ENCODE measurements at regions not wholly inside any gene's neighbourhood (a gene's known extent, or its start where the extent isn't known, plus 50 kb on each side); places are given as distances from the start of the nearest gene placed in this dataset.
"Not testable (repeated sequence)": the region's sequence is repeated elsewhere in the genome, so short reads cannot be mapped to it uniquely, and the experiment has no call there.

DNA sequence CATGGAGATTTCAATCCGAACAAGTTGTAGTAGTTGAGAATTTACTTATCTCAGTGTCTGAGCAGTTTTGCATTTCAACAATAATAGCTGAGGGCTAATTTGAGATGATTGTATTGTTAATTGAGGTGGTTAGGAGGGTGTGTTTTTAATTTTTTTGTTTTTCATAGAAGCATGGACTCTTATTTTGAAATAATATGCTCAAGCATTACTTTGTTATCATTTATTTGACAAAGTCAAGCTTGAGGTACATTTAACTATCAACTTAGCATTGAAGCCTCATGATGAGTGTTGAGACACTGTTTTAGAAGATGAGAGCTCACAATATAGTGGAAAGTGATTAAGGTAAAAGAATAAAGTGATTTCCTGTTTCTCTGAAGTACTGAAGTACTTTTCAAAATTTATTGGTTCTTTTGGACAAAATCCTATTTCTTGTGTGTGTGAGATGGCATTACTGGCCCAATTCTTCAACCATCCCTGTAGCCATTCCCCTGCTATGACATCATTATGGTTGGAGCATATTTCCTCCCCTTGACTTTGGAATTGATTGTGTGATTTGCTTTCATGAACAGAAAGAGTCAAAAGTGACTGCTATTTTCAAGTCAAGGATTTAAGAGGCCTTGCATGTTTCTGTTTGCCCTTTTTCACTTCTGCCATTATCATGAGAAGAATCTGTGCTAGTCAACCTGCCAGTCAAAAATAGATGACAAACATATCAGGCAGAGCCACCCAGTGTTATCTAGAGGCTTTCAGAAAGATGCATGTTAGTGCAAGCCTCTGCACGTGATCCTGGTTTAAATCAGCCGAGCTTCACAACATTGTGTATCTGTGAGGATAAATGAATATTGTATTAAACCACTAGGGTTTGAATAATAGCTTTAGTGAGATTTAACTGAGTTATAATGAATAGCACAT, 1112.3 kb upstream of the CITED2 start:
- no peak for DNase-seq

DNA sequence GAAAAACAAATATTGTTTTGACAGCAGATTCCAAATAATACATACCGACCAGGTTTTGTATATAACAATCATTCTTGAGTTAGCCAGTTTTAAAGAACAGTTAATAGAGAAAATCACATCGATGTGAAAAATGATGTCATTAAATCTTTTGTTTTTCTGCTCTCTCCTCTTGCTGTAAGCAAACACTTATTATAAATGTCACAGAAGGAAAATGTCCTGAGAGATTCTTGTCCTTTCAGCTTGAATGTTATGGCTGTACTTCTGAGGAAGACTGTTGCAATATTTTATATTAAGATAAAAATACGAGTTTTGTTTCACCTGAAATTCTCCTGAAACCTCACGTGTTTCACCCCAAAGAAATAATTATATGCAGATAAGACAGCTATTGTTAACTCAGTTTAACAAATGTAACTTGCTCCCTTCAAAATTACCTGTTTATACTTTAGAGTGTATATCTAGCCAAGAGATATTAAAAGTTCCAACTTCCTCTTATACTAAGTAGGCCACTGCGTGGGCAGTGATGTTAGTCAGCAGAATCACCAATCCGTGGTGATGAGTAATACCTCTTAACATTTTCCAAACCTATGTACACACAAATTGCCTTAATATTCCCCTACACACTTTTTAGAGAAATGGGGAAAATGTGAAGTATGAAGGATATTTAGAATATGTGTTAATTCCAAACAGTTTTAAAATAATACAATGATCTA, 1111.4 kb upstream of the CITED2 start:
- DNase-seq, result no peak

- no peak for DNase-seq
Measured at GRCh38 chr6:140480852-140481251, 1106.4 kb upstream of the CITED2 start.

- no peak for DNase-seq
Measured at GRCh38 chr6:140478631-140479030, 1104.2 kb upstream of the CITED2 start.

DNA sequence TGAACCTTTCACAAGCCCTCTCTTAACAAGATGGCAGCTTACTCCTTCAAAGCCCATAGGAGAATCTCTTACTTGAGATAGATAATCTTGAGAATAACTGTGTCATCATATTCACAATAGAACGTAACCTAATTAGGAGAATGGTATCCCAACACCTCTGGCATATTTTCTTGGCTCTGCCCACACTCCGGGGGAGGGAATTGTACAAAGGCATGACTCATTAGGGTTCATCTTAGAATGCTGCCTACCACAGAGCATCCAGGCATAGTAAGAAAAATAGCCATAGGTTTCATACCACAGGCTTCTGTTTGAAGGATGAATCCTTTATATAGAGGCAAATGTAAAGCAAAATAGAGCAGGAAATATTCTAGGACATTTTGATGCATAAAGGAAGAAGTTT, 1100.6 kb upstream of the CITED2 start:
- DNase-seq, result no peak

DNA sequence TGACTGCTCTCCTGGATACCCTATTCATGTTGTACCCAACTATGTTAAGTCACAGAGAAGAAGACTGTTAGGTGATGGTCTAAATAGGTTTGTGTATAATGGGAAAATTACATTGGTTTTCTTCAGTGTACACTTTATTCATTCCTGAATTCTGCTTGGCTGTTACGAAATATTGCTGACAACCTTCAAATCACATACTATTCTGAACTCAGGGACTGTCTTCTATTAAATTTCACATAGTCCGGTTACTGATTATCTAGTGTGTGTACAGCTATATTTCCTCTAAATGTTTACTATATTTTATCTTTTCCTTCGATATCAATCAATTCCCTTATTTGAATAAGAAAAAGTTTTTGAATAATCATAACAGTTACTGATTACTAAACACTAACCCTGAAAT, 1090.3 kb upstream of the CITED2 start:
- DNase-seq, result no peak

DNA sequence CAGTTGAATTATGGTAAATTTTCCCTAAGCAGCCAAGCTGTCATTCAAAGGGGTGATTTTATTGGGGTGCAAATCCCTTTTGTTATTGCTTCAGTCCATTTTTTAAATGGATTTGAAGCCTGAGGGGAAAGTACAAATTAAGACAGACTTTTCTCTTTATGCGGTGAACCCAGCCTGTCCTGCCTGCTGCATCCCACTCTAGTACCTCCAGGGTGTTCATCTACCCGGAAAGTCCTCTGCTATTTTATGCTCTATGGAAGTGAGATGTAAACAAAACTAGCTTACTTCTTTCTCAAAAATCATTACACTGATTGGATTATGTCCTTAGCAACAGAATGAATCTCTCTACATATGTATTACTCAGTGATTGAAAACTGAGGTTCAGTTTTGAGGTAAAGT, 1088.9 kb upstream of the CITED2 start:
- DNase-seq, result no peak

- no peak for DNase-seq
Measured at GRCh38 chr6:140462453-140463311, 1088.2 kb upstream of the CITED2 start.

DNA sequence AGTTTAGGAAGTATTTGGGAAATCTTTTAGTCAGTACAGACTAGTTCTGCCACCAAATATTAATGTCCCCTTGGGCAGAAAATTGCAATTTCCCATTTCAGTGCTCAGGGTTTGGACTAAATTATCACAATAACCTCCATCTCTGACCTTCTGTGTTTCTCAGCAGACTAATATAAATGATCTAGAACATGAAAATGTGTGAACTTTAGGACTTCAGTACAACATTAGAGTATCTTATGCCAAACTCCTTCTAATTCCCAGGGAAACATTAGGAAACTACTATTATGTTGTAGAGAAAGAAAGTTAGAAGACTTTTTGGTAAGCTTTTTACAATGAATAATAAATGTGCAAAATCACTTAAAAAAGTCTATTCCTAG, 1087.6 kb upstream of the CITED2 start:
- no peak for DNase-seq

GRCh38 chr6:140460267-140460666, 1085.8 kb upstream of the CITED2 start:
- DNase-seq, result no peak

DNA sequence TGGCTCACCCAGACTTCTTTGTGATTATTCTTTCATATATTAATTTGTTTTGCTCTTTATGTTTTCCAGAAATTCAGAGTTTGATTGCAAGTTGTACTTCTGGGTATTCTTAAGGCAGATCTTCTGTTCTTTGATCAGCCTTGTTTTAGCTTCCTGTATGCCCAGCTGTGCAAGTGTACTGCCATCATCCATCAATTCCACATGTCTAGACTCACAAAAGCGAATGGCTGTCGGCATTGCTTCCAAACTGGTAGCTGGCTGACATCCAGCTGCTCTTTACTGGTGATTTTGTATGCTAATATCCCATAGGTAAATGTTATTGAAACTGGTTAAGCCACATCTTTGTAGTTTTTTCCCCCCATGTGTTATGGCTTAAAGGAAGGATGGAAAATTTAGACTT, 1084.8 kb upstream of the CITED2 start:
- no peak for DNase-seq

DNA sequence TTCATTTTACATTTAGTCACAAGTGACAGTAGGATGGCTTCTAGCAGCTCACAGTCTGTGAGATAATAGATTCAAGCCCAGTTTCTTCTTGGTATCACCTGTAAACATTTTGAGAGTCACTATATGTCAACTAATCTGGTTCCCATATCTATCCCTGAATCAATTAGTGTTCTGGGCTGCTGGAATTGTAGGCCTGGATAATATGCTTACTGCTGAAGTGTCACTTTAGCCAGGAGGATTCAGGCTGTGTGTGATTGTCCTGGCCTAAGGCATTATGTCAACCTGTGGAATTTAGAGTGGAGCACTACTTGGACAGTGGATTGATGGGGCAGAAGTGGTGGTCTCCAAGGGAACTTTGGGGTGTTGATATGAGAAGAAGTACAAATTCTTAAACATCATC, 1071.8 kb upstream of the CITED2 start:
- no peak for DNase-seq

DNA sequence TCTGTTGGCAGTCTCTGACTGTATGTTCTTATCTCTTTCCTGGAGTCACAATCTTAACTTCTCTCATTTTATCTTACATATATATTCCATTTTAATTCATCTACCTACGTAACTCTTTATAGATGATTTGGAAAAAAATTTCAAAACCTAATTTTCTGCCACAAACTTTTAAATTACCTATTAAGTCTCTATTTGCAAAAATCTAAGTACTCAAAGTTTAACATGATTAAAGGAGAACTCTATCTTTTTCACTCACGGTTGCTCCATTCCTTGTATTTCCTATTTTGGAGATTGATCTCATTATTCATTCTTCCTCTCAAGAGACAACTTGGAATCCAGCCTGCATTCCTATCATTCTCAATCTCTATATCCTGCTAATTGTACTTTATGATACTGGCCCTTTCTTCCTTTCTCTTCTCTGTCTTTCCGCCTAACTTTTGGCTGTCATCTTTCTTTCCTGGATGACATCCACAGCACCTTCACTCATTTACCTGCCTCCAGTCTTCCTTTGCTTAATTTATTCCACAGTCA, 1071.1 kb upstream of the CITED2 start:
- DNase-seq, result no peak

DNA sequence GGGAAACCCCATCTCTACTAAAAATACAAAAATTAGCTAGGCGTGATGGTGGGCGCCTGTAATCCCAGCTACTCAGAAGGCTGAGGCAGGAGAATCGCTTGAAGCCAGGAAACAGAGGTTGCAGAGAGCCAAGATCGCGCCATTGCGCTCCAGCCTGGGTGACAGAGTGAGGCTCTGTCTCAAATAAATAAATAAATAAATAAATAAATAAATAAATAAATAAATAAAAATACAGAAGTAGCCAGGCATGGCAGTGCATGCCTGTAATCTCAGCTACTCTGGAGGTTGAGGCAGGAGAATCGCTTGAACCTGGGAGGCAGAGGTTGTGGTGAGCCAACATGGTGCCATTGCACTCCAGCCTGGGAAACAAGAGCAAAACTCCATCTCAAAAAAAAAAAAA, 1068.7 kb upstream of the CITED2 start:
- DNase-seq, result not testable (repeated sequence)

- no peak for DNase-seq
Measured at GRCh38 chr6:140441256-140441655, 1066.8 kb upstream of the CITED2 start.

- no peak for DNase-seq
Measured at GRCh38 chr6:140440223-140440835, 1065.9 kb upstream of the CITED2 start.

GRCh38 chr6:140438346-140438735, 1063.9 kb upstream of the CITED2 start:
- no peak for DNase-seq

GRCh38 chr6:140437619-140438345, 1063.3 kb upstream of the CITED2 start:
- no peak for DNase-seq

GRCh38 chr6:140436023-140436811, 1061.8 kb upstream of the CITED2 start:
- DNase-seq, result no peak

GRCh38 chr6:140434761-140435160, 1060.3 kb upstream of the CITED2 start:
- no peak for DNase-seq

DNA sequence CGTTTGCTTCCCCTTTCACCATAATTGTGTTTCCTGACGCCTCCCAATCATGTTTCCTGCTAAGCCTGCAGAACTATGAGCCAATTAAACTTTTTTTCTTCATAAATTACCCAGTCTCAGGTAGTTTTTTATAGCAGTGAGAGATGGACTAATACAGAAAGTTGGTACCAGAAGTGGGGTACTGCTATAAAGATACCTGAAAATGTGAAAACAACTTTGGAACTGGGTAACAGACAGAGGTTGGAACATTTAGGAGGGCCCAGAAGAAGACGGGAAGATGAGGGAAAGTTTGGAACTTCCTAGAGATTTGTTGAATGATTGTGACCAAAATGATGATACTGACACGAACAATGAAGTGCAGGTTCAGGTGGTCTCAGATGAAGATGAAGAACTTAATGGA, 1058.6 kb upstream of the CITED2 start:
- no peak for DNase-seq
